K562 (cell line): ENCODE measurements at regions not wholly inside any gene's neighbourhood (a gene's known extent, or its start where the extent isn't known, plus 50 kb on each side); places are given as distances from the start of the nearest gene placed in this dataset.

Source experiments
- ADNP ChIP-seq: fragments of 200-800 bp; sonication (Bioruptor generic); IDR thresholded peaks from 2 replicates; pipeline ENCODE4 v1.6.1; 2016; ENCODE audit warnings: missing genetic modification characterization, missing compliant biosample characterization
- MAFF ChIP-seq: IDR thresholded peaks from 2 replicates; pipeline ENCODE4 v1.6.1; 2012; ENCODE audit warnings: low read length, improper control_type of control experiment
- MTA2 ChIP-seq: fragments of 450-650 bp; IDR thresholded peaks from 2 replicates; pipeline ENCODE4 v1.6.1; 2016; ENCODE audit warnings: low read depth
- PTTG1 ChIP-seq: fragments of 450-650 bp; IDR thresholded peaks from 2 replicates; pipeline ENCODE4 v1.6.1; 2016; ENCODE audit warnings: low read depth, mild to moderate bottlenecking, missing genetic modification characterization, missing compliant biosample characterization
- ZFX ChIP-seq: sonication (generic); formaldehyde crosslinking; IDR thresholded peaks from 2 replicates; pipeline ENCODE4 v1.8.0; 2022; ENCODE audit warnings: mild to moderate bottlenecking, missing genetic modification reagents, moderate library complexity
- ZNF699 ChIP-seq: fragments of 250-450 bp; sonication (Bioruptor Pico); IDR thresholded peaks from 2 replicates; pipeline ENCODE4 v1.8.0; 2021; ENCODE audit warnings: mild to moderate bottlenecking, moderate library complexity; ENCODE audit not compliant: insufficient replicate concordance
- ZNF764 ChIP-seq: fragments of 250-450 bp; sonication (Bioruptor Pico); IDR thresholded peaks from 2 replicates; pipeline ENCODE4 v1.4.0; 2020; ENCODE audit warnings: low read depth, mild to moderate bottlenecking, moderate library complexity
- TF ChIP-seq, protein P1 (sequence below), 3 experiments: fragments of 200-800 bp in 1 of 3; fragments of 250-450 bp in 1 of 3; fragments of 450-650 bp in 1 of 3; sonication (Bioruptor Pico) in 1 of 3; sonication (Bioruptor generic) in 1 of 3; formaldehyde crosslinking in 1 of 3; IDR thresholded peaks; 2 replicates each; pipeline versions ENCODE4 v1.6.1 to v1.8.0; 2016 to 2022; ENCODE audit warnings: mild to moderate bottlenecking in 2 of 3, missing genetic modification characterization in 2 of 3, missing compliant biosample characterization in 1 of 3, moderate library complexity in 1 of 3
- TF ChIP-seq, protein P2 (sequence below): fragments of 200-800 bp; sonication (Bioruptor generic); IDR thresholded peaks from 2 replicates; pipeline ENCODE4 v1.6.1; 2016; ENCODE audit warnings: missing genetic modification characterization, missing compliant biosample characterization
- TF ChIP-seq, protein P3 (sequence below), 3 experiments: IDR thresholded peaks in 2 of 3; conservative IDR thresholded peaks in 1 of 3; 2 replicates each; pipeline ENCODE4 v1.5.1; 2011 to 2012; ENCODE audit warnings: low read length in 3 of 3, mild to moderate bottlenecking in 3 of 3, control low read depth in 2 of 3, improper control_type of control experiment in 1 of 3, inconsistent platforms in 1 of 3, low read depth in 1 of 3, mixed read lengths in 1 of 3, moderate library complexity in 1 of 3; ENCODE audit not compliant: insufficient read depth in 2 of 3

DNA sequence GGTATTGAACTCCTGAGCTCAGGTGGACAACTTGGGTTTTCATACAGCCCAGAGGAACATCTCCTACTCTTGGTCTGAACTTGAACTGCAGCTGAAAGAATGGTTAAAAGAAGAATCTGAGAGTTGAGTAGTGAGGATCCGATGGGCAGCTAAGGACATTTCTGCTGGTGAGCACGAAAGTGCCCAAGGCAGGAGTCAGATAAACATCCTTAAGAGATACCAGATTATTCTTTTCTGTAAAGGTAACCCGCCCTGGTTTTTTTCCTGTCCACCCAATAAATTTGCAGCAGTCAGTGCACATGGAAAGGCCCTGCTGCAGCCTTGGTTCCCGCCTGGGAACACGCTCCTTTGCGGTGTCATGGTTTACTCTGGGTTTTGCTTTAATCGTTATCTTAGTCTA, 78.4 kb upstream of the ARHGEF7 start (continued):
- TF ChIP-seq, protein P1, sequence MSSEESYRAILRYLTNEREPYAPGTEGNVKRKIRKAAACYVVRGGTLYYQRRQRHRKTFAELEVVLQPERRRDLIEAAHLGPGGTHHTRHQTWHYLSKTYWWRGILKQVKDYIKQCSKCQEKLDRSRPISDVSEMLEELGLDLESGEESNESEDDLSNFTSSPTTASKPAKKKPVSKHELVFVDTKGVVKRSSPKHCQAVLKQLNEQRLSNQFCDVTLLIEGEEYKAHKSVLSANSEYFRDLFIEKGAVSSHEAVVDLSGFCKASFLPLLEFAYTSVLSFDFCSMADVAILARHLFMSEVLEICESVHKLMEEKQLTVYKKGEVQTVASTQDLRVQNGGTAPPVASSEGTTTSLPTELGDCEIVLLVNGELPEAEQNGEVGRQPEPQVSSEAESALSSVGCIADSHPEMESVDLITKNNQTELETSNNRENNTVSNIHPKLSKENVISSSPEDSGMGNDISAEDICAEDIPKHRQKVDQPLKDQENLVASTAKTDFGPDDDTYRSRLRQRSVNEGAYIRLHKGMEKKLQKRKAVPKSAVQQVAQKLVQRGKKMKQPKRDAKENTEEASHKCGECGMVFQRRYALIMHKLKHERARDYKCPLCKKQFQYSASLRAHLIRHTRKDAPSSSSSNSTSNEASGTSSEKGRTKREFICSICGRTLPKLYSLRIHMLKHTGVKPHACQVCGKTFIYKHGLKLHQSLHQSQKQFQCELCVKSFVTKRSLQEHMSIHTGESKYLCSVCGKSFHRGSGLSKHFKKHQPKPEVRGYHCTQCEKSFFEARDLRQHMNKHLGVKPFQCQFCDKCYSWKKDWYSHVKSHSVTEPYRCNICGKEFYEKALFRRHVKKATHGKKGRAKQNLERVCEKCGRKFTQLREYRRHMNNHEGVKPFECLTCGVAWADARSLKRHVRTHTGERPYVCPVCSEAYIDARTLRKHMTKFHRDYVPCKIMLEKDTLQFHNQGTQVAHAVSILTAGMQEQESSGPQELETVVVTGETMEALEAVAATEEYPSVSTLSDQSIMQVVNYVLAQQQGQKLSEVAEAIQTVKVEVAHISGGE (CRISPR knock-in tag; IDR thresholded peaks at IDR 0.05) = no peak
- TF ChIP-seq MTA2 = no peak
- TF ChIP-seq ZNF764 = peak; percentile 74; the same call in 1 of the 2 replicates
- TF ChIP-seq, protein P2, sequence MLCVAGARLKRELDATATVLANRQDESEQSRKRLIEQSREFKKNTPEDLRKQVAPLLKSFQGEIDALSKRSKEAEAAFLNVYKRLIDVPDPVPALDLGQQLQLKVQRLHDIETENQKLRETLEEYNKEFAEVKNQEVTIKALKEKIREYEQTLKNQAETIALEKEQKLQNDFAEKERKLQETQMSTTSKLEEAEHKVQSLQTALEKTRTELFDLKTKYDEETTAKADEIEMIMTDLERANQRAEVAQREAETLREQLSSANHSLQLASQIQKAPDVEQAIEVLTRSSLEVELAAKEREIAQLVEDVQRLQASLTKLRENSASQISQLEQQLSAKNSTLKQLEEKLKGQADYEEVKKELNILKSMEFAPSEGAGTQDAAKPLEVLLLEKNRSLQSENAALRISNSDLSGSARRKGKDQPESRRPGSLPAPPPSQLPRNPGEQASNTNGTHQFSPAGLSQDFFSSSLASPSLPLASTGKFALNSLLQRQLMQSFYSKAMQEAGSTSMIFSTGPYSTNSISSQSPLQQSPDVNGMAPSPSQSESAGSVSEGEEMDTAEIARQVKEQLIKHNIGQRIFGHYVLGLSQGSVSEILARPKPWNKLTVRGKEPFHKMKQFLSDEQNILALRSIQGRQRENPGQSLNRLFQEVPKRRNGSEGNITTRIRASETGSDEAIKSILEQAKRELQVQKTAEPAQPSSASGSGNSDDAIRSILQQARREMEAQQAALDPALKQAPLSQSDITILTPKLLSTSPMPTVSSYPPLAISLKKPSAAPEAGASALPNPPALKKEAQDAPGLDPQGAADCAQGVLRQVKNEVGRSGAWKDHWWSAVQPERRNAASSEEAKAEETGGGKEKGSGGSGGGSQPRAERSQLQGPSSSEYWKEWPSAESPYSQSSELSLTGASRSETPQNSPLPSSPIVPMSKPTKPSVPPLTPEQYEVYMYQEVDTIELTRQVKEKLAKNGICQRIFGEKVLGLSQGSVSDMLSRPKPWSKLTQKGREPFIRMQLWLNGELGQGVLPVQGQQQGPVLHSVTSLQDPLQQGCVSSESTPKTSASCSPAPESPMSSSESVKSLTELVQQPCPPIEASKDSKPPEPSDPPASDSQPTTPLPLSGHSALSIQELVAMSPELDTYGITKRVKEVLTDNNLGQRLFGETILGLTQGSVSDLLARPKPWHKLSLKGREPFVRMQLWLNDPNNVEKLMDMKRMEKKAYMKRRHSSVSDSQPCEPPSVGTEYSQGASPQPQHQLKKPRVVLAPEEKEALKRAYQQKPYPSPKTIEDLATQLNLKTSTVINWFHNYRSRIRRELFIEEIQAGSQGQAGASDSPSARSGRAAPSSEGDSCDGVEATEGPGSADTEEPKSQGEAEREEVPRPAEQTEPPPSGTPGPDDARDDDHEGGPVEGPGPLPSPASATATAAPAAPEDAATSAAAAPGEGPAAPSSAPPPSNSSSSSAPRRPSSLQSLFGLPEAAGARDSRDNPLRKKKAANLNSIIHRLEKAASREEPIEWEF (CRISPR knock-in tag) = no peak
- no peak for TF ChIP-seq PTTG1 (tag)
- TF ChIP-seq MAFF = no peak
- TF ChIP-seq, protein P3, sequence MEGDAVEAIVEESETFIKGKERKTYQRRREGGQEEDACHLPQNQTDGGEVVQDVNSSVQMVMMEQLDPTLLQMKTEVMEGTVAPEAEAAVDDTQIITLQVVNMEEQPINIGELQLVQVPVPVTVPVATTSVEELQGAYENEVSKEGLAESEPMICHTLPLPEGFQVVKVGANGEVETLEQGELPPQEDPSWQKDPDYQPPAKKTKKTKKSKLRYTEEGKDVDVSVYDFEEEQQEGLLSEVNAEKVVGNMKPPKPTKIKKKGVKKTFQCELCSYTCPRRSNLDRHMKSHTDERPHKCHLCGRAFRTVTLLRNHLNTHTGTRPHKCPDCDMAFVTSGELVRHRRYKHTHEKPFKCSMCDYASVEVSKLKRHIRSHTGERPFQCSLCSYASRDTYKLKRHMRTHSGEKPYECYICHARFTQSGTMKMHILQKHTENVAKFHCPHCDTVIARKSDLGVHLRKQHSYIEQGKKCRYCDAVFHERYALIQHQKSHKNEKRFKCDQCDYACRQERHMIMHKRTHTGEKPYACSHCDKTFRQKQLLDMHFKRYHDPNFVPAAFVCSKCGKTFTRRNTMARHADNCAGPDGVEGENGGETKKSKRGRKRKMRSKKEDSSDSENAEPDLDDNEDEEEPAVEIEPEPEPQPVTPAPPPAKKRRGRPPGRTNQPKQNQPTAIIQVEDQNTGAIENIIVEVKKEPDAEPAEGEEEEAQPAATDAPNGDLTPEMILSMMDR (IDR thresholded peaks at IDR 0.05 in 2 of 3, conservative IDR thresholded peaks at IDR 0.05 in 1 of 3; ENCODE audit: insufficient read depth in 2 of 3, low read depth in 1 of 3, low read length in 3 of 3) = no peak
- TF ChIP-seq ZFX (CRISPR knock-in tag) = 0 out of 2 replicates have a peak, but pooled peaks have one; percentile 28
- TF ChIP-seq ADNP = 0 out of 2 replicates have a peak, but pooled peaks have one; percentile 15
- TF ChIP-seq ZNF699 (CRISPR knock-in tag) = no peak
- TF ChIP-seq, all 486 proteins: peak for 5
